IPS DF 19.7 (cell line): ENCODE measurements at regions not wholly inside any gene's neighbourhood (a gene's known extent, or its start where the extent isn't known, plus 50 kb on each side); places are given as distances from the start of the nearest gene placed in this dataset.

Experiments used
- DNase-seq: peaks from one replicate; pipeline ENCODE4 v3.0.0-alpha.2; 2013; ENCODE audit warnings: low read depth, low spot score

- no peak for DNase-seq
Measured at GRCh38 chr12:88764781-88765480, 184.7 kb upstream of the KITLG start.

- DNase-seq: no peak
Measured at GRCh38 chr12:88763536-88764100, 183.3 kb upstream of the KITLG start.

- DNase-seq: no peak
Measured at GRCh38 chr12:88758176-88758575, 177.9 kb upstream of the KITLG start.

GRCh38 chr12:88756917-88757316 lies 176.6 kb upstream of the KITLG start:
- no peak for DNase-seq

GRCh38 chr12:88756153-88756552 lies 175.9 kb upstream of the KITLG start:
- no peak for DNase-seq

GRCh38 chr12:88753707-88754106 lies 173.4 kb upstream of the KITLG start:
- no peak for DNase-seq

GRCh38 chr12:88753066-88753465 lies 172.8 kb upstream of the KITLG start:
- no peak for DNase-seq

GRCh38 chr12:88752183-88752582 lies 171.9 kb upstream of the KITLG start:
- DNase-seq: no peak

GRCh38 chr12:88750867-88751543 lies 170.7 kb upstream of the KITLG start:
- DNase-seq: no peak

- no peak for DNase-seq
Measured at GRCh38 chr12:88746386-88746785, 166.1 kb upstream of the KITLG start.

GRCh38 chr12:88743946-88744685 lies 163.8 kb upstream of the KITLG start:
- DNase-seq: no peak

- no peak for DNase-seq
Measured at GRCh38 chr12:88737838-88738472, 157.7 kb upstream of the KITLG start.

GRCh38 chr12:88736031-88736430 lies 155.8 kb upstream of the KITLG start:
- DNase-seq: no peak

- DNase-seq: no peak
Measured at GRCh38 chr12:88733008-88733407, 152.7 kb upstream of the KITLG start.

GRCh38 chr12:88729196-88729595 lies 148.9 kb upstream of the KITLG start:
- DNase-seq: no peak

GRCh38 chr12:88726806-88727720 lies 146.8 kb upstream of the KITLG start:
- DNase-seq: no peak

- DNase-seq: no peak
Measured at GRCh38 chr12:88725592-88726143, 145.4 kb upstream of the KITLG start.

- DNase-seq: no peak
Measured at GRCh38 chr12:88723219-88723618, 142.9 kb upstream of the KITLG start.

- DNase-seq: no peak
Measured at GRCh38 chr12:88720785-88721650, 140.7 kb upstream of the KITLG start.

- DNase-seq: no peak
Measured at GRCh38 chr12:88720231-88720630, 140.0 kb upstream of the KITLG start.
